NCI-H748 (cell line): ENCODE measurements at regions not wholly inside any gene's neighbourhood (a gene's known extent, or its start where the extent isn't known, plus 50 kb on each side); places are given as distances from the start of the nearest gene placed in this dataset.

ENCODE experiments used
- DNase-seq: peaks from one replicate; lab custom pipeline; 2025; ENCODE audit not compliant: unreplicated experiment; lab: John Stamatoyannopoulos, UW

DNA sequence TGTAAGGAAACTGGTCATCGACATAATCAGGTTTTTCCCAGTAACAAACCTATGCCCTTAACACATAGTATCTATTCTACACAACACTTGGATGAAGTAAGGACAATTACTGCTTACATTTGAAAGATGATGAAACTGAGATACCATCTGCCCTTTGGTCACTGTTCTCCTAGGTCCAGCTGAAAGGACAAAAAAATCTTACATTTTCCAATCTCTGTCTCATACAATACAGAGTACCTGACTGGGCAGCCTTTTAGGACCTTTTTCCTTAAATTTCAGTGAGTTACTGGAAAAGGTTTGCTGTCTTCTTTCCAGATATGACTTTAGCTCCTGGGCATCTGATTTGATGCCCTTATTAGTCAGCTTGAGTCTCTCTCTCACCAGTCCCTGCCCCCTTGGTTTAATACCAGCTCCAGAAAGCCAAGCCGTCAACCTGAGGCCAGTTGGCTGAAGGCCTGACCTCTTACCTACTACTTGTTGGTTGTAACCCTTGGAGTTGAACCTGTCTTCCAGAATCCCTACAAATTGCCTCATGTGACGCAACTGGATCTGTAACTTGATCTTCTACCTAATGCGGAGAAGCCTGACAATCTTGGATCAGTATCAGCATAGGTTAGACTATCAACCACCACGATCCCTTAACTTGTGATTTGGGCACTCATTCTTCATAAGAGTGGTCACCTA is 355.3 kb upstream of the ZNF385D start:
- no peak for DNase-seq

DNA sequence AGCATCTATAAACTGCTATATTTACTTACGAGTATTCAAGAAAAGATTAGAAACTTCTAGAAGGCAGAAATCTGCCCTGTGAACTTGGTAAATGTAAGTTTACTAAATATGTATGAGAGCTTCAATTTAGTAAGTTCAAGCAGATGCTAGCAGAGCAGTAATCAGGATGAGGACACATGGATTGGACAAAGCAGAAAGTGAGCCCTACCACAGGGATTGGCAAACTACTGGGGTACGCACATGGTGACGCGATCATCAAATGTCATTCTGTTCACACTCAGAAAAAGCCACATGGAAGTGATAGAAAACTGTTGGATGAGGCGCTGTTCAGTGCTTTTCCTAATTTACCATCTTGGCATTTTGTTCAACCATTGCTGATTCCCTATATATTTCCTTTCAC is 360.2 kb upstream of the ZNF385D start:
- no peak for DNase-seq

- no peak for DNase-seq
Observed at GRCh38 chr3:22113453-22113852, 362.4 kb upstream of the ZNF385D start.

GRCh38 chr3:22115581-22115980 is 364.6 kb upstream of the ZNF385D start:
- no peak for DNase-seq

DNA sequence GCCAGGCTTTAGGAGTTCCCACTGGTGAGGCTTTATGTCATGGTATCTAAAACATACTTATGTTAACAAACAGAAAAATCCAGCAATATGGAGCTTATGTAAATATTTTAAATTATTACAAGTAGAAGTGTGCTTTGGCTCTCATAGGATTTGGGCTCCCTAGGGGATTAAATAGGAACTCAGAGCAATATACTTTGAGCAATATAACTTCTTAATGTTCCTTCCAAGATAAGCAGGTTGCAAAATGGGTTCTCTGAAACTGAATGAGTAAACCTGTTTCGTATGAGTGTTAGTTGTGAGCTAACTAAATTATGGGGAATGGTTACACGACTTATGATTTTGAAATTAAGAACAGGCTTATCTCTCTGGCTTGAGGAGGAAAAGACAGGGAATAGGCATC is 366.1 kb upstream of the ZNF385D start:
- no peak for DNase-seq

DNA sequence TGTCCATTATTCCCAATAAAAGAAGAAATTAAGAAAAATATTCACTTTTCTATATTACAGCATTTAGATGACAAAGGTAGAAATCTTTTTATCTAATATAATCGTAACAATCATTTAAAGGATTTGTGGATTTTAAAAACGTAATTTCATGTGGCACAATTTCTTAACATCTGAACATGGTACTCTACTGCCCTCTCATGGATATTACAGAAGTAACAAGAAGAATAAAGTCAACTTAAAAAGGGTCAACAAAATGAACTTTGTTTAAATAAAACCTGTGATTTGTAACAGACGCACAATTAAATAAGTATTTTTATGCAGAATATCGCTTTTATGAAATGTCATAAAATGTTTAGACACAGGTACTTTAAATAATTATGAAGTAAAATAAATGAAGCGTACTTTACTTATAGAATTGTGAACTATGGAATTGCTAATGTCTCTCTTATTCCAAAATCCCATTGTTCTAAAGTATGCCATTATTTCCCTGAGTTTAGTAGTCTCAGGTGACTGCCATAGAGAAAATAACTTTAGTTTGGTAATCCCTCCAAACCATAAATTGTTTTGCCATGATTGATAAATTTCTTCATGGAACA is 366.8 kb upstream of the ZNF385D start:
- DNase-seq, result peak; percentile 10

DNA sequence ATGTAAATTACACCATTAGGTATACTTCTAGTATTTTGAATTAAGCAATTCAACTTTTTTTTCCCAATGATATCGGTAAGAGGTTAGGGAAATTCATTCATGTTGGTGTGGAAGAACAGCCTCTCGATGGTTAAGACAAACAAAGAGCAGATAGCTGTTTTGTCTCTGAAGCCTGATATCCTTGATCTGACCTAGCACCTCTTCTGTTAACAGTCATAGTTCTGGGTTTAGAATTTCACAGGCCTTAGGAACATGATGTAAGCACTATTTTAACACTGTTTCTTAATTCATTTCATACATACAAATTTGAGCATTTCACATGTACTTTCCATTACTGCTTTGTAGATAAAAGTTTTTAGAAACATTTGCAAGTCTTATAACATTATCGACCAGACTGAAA is 367.5 kb upstream of the ZNF385D start:
- DNase-seq, result no peak

DNA sequence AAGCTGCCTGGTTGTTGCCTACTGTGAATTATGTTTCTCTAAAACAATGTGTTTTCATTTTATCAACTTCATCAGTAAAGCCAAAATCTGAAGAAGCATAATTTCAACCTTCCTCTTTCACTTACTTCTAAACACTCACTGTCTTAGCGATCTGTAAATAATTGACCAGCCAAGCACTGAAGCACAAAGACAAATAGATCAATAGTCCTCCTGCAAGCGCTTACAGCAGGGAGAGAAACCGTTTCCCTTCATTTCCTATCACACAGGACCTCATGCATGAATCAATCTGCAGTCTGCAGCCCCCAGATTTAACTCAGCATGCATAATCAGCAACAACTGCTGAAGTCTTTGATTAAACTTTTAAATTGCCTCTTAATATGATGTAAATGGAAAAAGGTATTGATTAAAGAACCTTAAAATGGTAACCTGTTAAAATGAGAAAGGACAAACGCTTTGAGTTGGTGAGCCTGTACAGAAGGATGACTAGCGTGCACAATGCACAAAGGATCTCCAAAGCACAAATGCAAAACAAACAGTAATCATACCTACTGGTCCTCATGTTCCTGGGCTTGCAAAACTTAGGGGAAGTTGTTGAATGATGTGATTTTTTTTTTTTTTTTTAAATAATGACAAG is 370.2 kb upstream of the ZNF385D start:
- DNase-seq, result peak; percentile 0

DNA sequence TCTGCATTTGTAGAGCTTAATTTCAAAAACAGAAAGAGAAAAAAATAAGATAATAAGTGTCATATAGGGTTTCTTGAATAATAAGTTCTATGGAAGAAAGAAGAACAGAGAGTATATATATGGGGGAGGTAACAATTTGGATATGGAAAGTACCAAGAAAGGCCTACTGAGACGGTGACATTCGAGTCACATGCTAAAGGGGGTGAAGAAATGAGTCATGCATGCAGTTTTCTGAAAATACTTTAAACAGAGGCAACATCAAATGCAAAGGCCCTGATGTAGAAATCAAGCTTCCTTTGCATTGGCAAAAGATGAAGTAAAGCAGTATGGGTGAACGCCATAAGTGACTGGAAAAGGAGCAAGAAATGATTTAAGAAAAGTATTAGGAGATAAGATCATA is 371.6 kb upstream of the ZNF385D start:
- no peak for DNase-seq

DNA sequence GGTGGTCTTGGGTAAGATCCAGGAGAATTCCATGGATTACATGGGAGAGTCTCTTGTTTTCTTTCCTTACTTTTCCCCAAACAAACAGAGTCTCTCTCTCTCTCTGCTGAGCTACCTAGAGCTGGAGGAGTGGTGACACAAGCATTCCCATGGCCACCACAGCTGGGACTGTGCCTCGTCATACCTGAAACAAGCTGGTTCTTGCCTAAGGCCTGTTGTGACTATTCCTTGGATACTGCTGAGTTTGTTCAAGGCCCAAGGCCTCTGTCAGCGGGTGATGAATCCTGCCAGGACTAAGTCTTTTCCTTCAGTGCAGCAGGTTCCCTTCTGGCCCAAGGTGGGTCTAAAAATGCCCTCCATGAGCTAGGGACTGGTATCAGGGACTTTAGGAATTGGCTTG is 378.1 kb upstream of the ZNF385D start:
- DNase-seq, result no peak

- DNase-seq, result no peak
Observed at GRCh38 chr3:22141769-22142168, 390.8 kb upstream of the ZNF385D start.

DNA sequence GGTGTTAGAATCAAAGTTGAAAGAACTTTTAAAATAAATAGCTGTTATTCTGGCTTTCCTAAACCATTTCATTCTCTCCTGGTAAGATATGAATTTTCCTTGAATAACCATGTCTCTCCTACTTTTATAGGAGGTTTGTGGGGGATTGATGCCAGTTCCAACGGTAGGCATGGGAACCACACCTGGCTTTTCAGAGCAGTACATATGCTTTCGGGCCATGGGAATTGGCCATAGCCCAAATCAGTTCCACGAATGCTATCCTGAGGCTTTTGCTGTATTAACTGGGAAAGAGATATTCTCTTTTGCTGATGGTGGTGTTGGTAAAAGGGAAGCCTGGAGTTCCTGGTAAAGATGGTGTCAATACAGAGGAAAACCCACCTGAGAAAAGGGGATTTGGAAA is 396.2 kb upstream of the ZNF385D start:
- DNase-seq, result no peak

GRCh38 chr3:22156868-22157267 is 405.9 kb upstream of the ZNF385D start:
- DNase-seq, result no peak

- DNase-seq, result no peak
Observed at GRCh38 chr3:22157848-22158247, 406.8 kb upstream of the ZNF385D start.

DNA sequence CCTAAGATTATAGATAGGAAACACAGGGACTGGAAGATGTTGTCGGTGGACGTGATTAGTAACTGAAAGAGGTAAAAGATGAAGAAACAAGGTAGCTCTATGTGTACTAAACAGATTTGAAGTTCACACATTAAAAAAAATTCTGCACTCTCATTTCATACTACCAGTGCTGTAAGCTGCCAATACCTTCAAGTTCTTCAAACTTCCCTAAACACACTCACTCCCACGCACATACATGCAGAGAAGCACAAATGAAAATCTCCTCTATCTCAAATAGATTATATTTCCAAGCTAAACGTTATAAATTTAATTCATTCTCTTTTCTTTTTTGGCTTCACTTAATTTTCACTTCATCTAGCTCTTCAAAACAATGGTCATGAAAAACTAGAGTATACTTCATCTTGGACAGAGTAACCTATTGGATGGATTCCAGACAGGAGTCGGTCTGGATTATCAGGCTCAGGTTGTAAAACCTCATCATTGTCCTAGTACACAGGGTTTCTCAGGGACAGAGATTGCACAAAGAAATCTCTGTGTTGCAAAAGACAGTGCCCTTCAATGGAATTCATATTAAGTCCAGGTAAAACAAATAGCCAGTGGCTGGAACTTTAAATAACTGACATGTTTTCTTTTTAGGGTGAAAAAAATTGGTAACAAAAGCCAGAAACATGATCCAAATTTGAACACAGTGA is 408.1 kb upstream of the ZNF385D start:
- DNase-seq, result no peak

GRCh38 chr3:22161315-22161714 is 410.3 kb upstream of the ZNF385D start:
- no peak for DNase-seq

- no peak for DNase-seq
Observed at GRCh38 chr3:22170370-22170769, 419.4 kb upstream of the ZNF385D start.

- DNase-seq, result no peak
Observed at GRCh38 chr3:22172964-22173363, 422.0 kb upstream of the ZNF385D start.

- no peak for DNase-seq
Observed at GRCh38 chr3:22175947-22176346, 424.9 kb upstream of the ZNF385D start.

DNA sequence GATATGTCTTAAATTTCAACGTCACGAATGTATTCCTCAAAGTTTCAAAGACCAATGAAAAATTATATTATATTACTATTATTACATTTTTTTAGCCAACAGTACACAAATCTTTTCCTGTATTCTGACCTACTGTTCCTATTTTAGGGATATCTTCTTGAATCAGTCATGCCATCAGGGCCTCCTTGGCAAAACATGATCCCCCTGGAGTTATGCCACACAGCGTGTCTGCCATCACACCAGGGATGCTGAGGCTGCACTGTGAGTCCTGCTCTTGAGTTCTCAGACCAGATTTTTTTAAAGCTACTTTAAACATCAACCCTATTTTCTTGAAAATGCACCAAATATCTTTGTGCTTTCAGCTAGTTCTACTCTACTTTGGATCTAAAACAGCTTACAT is 425.9 kb upstream of the ZNF385D start:
- no peak for DNase-seq

DNA sequence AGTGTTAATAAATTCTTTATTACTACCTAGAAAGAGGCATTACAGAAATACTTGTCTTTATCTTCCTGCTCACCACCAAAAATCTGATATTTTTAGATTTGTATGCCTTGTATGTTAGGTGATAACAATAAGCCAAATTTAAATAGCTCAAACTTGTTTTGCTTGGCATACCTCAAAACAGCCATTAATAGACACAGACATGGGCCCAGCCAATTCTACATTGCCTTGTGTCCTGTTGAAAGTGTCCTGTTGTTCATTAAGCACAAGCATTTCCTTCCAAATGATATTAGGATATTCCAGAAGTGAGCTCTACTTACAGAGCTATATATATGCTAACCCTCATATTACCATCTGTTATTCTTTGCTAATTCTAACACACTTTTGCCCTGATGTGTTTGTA is 438.6 kb upstream of the ZNF385D start:
- DNase-seq, result no peak

DNA sequence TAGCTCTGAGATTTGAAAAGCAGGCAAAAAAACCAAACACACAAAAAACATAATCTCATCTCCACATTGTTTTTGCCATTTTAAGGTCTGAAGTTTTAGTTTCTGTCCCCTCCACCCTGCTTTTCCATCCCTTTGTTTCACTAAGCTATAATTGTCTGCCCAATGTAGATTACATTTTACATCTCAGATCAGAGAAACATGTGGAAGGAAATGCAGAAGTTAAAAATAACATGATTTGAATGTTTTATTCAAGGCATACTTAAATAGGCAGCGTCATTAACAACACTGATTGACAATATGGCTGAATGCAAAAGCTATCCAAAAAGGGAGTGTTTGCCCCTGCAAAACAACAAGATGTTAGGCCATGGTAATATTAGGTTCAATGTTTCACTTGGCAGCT is 448.1 kb upstream of the ZNF385D start:
- DNase-seq, result no peak
